ENCODE measurements at regions not wholly inside any gene's neighbourhood (a gene's known extent, or its start where the extent isn't known, plus 50 kb on each side); places are given as distances from the start of the nearest gene placed in this dataset.

DNA sequence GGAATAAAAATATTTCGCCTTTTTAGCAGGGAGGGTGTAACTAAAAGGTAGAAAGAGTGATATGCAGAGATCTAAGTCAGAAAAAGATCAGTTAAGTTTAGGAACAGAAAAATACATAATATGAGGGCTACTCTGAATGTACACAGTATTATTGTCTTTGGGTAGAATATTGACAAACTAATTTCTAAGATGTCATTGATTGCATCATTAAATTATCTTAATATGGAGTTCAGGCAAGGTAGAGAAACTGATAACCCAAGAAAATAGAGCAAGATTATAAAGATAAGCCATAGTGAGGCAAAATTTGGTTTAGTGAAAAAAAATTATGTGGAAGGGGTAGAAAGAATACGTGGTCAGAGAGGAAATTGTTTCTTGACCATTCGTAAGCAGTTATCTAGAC, 629.0 kb upstream of the NXPH2 start:
- H3K9me3 ChIP-seq (replicated peaks; ENCODE audit: control insufficient read depth, insufficient read depth, low read depth, low read length): no peaks in the 10 kb centered on the region
- POLR2A ChIA-PET: no interaction called here
- FAIRE-seq (no peak), ATAC-seq (no peak), DNase-seq (ENCODE audit: extremely low read depth in 1 of 4, low spot score in 3 of 4) (no peak)
- H3K36me3 ChIP-seq (ENCODE audit: control insufficient read depth, insufficient read depth, low read length): no peaks in the 10 kb centered on the region
- no peaks in the 10 kb centered on the region for H3K27me3 ChIP-seq (ENCODE audit: control insufficient read depth in 2 of 2, insufficient read depth in 2 of 2, low read length in 2 of 2)
- H3K9ac ChIP-seq (ENCODE audit: insufficient read depth in 1 of 2, low read depth in 2 of 2, low read length in 2 of 2): 0 out of 4 replicates have a peak overlapping the region, but pooled peaks of 1 of the 2 experiments have one; percentile 34
- no peak overlapping the region for H3K4me3 ChIP-seq
- CTCF ChIA-PET (ENCODE audit: low intra/inter-chr PET ratio): no interaction called here
- H3K9me1 ChIP-seq (ENCODE audit: control insufficient read depth, insufficient read depth, low read length): no peaks in the 10 kb centered on the region
- H3K27ac ChIP-seq (ENCODE audit: extremely low read depth, low read depth, low read length): no peak overlapping the region
- no peaks in the 10 kb centered on the region for H4K20me1 ChIP-seq (replicated peaks; ENCODE audit: control insufficient read depth, insufficient read depth, low read length)
- BruUV-seq (replicated peaks): no TSS peak
- 6% methylated on average over 3 of the region's 3 CpGs for WGBS (ENCODE audit: insufficient coverage, low coverage, missing lambda C conversion rate)
- in situ Hi-C loops (cut with MboI): no loop called here
- intact Hi-C loops (cut with micrococcal nuclease): no loop called here
- H3K79me2 ChIP-seq (ENCODE audit: control insufficient read depth, insufficient read depth, low read length): peaks cover 29% of the 10 kb centered on the region
- H3K4me1 ChIP-seq (replicated peaks in 1 of 2; ENCODE audit: control insufficient read depth in 2 of 2, insufficient read depth in 2 of 2, low read length in 2 of 2): no peaks in the 10 kb centered on the region
- TF ChIP-seq ADNP (tag; IDR thresholded peaks at IDR 0.05) (no peak), COPS2 (conservative IDR thresholded peaks at IDR 0.05) (no peak), HDAC1 (IDR thresholded peaks at IDR 0.05) (no peak), NCOA6 (IDR thresholded peaks at IDR 0.05) (no peak), CEBPG (CRISPR knock-in tag; IDR thresholded peaks at IDR 0.05) (no peak), CEBPG (tag; conservative IDR thresholded peaks at IDR 0.05 in 1 of 2, IDR thresholded peaks at IDR 0.05 in 1 of 2) (peak in 1 of 2 experiments; percentile 55; a peak in 3 of 4 replicates)
- TF ChIP-seq, protein P1, sequence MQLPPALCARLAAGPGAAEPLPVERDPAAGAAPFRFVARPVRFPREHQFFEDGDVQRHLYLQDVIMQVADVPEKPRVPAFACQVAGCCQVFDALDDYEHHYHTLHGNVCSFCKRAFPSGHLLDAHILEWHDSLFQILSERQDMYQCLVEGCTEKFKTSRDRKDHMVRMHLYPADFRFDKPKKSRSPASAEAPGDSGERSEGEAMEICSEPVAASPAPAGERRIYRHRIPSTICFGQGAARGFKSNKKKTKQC (CRISPR knock-in tag; IDR thresholded peaks at IDR 0.05): no peak
- TF ChIP-seq, protein P2, sequence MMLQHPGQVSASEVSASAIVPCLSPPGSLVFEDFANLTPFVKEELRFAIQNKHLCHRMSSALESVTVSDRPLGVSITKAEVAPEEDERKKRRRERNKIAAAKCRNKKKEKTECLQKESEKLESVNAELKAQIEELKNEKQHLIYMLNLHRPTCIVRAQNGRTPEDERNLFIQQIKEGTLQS (IDR thresholded peaks at IDR 0.05): peak; percentile 25; the same call in 1 of the 2 replicates
- TF ChIP-seq, protein P2 (CRISPR knock-in tag; conservative IDR thresholded peaks at IDR 0.05): no peak
- H3K4me2 ChIP-seq (ENCODE audit: insufficient read depth, low read length): no peak overlapping the region; the same call in 1 of the 2 replicates
- H2AFZ ChIP-seq (ENCODE audit: low read depth, low read length): no peak overlapping the region
